Activated T-helper 1 cell treated with Interleukin-2 at 50 U/mL for 16 hours (primary cell): ENCODE measurements at regions not wholly inside any gene's neighbourhood (a gene's known extent, or its start where the extent isn't known, plus 50 kb on each side); places are given as distances from the start of the nearest gene placed in this dataset.

Experiments
- DNase-seq: peaks from one replicate; pipeline ENCODE4 v3.0.0-alpha.2; 2020; ENCODE audit warnings: low read depth

- DNase-seq = no peak
Measured at GRCh38 chrX:42619068-42619467, 158.9 kb downstream of the PPP1R2C start.

GRCh38 chrX:42616981-42617380 lies 161.0 kb downstream of the PPP1R2C start:
- no peak for DNase-seq

GRCh38 chrX:42615161-42615563 lies 162.8 kb downstream of the PPP1R2C start:
- DNase-seq = no peak

GRCh38 chrX:42606591-42606990 lies 171.4 kb downstream of the PPP1R2C start:
- no peak for DNase-seq

- no peak for DNase-seq
Measured at GRCh38 chrX:42604302-42604701, 173.7 kb downstream of the PPP1R2C start.

GRCh38 chrX:42603016-42603415 lies 174.9 kb downstream of the PPP1R2C start:
- no peak for DNase-seq

GRCh38 chrX:42602566-42602965 lies 175.4 kb downstream of the PPP1R2C start:
- no peak for DNase-seq

- no peak for DNase-seq
Measured at GRCh38 chrX:42602136-42602535, 175.8 kb downstream of the PPP1R2C start.

- no peak for DNase-seq
Measured at GRCh38 chrX:42597481-42597880, 180.5 kb downstream of the PPP1R2C start.

- DNase-seq = no peak
Measured at GRCh38 chrX:42585842-42586621, 191.9 kb downstream of the PPP1R2C start.

GRCh38 chrX:42577936-42578470 lies 200.0 kb downstream of the PPP1R2C start:
- no peak for DNase-seq

GRCh38 chrX:42567268-42567667 lies 210.7 kb downstream of the PPP1R2C start:
- no peak for DNase-seq

GRCh38 chrX:42565739-42566138 lies 212.2 kb downstream of the PPP1R2C start:
- no peak for DNase-seq

GRCh38 chrX:42546800-42547199 lies 231.2 kb downstream of the PPP1R2C start:
- DNase-seq = no peak

- no peak for DNase-seq
Measured at GRCh38 chrX:42544883-42545282, 233.1 kb downstream of the PPP1R2C start.

- DNase-seq = no peak
Measured at GRCh38 chrX:42541554-42541953, 236.4 kb downstream of the PPP1R2C start.

GRCh38 chrX:42540146-42540545 lies 237.8 kb downstream of the PPP1R2C start:
- no peak for DNase-seq

- DNase-seq = no peak
Measured at GRCh38 chrX:42538405-42538804, 239.6 kb downstream of the PPP1R2C start.

- no peak for DNase-seq
Measured at GRCh38 chrX:42536286-42536685, 241.7 kb downstream of the PPP1R2C start.

- no peak for DNase-seq
Measured at GRCh38 chrX:42535233-42535632, 242.7 kb downstream of the PPP1R2C start.

- DNase-seq = no peak
Measured at GRCh38 chrX:42533761-42534160, 244.2 kb downstream of the PPP1R2C start.

GRCh38 chrX:42531441-42531840 lies 246.5 kb downstream of the PPP1R2C start:
- DNase-seq = no peak

- no peak for DNase-seq
Measured at GRCh38 chrX:42530027-42530426, 247.9 kb downstream of the PPP1R2C start.

- no peak for DNase-seq
Measured at GRCh38 chrX:42524379-42524778, 253.6 kb downstream of the PPP1R2C start.
